ENCODE measurements at regions not wholly inside any gene's neighbourhood (a gene's known extent, or its start where the extent isn't known, plus 50 kb on each side); places are given as distances from the start of the nearest gene placed in this dataset.

- Histone ChIP-seq H4K20me1 (ENCODE audit: insufficient read depth, low read length) (no peaks in the 10 kb centered on the region), H3K27me3 (ENCODE audit: insufficient read depth, low read length, poor library complexity) (no peaks in the 10 kb centered on the region), H3K9ac (ENCODE audit: low read depth, low read length) (no peak overlapping the region), H3K27ac (ENCODE audit: low read length) (no peak overlapping the region), H3K9me3 (ENCODE audit: insufficient read depth, low read length, severe bottlenecking) (peaks cover 3% of the 10 kb centered on the region), H3K36me3 (ENCODE audit: insufficient read depth, low read length) (no peaks in the 10 kb centered on the region), H3K4me1 (ENCODE audit: insufficient read depth, low read length) (no peaks in the 10 kb centered on the region), H2AFZ (ENCODE audit: low read depth, low read length) (no peak overlapping the region), H3K4me3 (ENCODE audit: low read depth in 1 of 2, low read length in 2 of 2) (no peak overlapping the region), H3K4me2 (ENCODE audit: insufficient read depth, low read length) (no peak overlapping the region), H3K79me2 (ENCODE audit: insufficient read depth, low read length) (no peaks in the 10 kb centered on the region)
- ATAC-seq (ENCODE audit: insufficient read depth, low read depth): no peak
- no peak for DNase-seq
- TF ChIP-seq EZH2 (IDR thresholded peaks at IDR 0.05; ENCODE audit: borderline replicate concordance, low read depth, low read length, severe bottlenecking): no peak
- no peak for TF ChIP-seq CTCF (IDR thresholded peaks at IDR 0.05; ENCODE audit: borderline replicate concordance, extremely low read depth, low read length, poor library complexity, severe bottlenecking)
Measured at GRCh38 chr10:123323884-123324283, 169.7 kb downstream of the BUB3 start.

- ATAC-seq (ENCODE audit: insufficient read depth, low read depth): no peak
- Histone ChIP-seq H3K4me3 (ENCODE audit: low read depth in 1 of 2, low read length in 2 of 2) (no peak overlapping the region), H3K9me3 (ENCODE audit: insufficient read depth, low read length, severe bottlenecking) (peaks cover 3% of the 10 kb centered on the region), H3K4me2 (ENCODE audit: insufficient read depth, low read length) (no peak overlapping the region), H3K79me2 (ENCODE audit: insufficient read depth, low read length) (no peaks in the 10 kb centered on the region), H3K4me1 (ENCODE audit: insufficient read depth, low read length) (no peaks in the 10 kb centered on the region), H3K36me3 (ENCODE audit: insufficient read depth, low read length) (no peaks in the 10 kb centered on the region), H3K9ac (ENCODE audit: low read depth, low read length) (no peak overlapping the region), H3K27ac (ENCODE audit: low read length) (no peak overlapping the region), H2AFZ (ENCODE audit: low read depth, low read length) (no peak overlapping the region), H3K27me3 (ENCODE audit: insufficient read depth, low read length, poor library complexity) (no peaks in the 10 kb centered on the region), H4K20me1 (ENCODE audit: insufficient read depth, low read length) (no peaks in the 10 kb centered on the region)
- no peak for TF ChIP-seq CTCF (IDR thresholded peaks at IDR 0.05; ENCODE audit: borderline replicate concordance, extremely low read depth, low read length, poor library complexity, severe bottlenecking)
- no peak for DNase-seq
Measured at GRCh38 chr10:123325663-123326190, 171.5 kb downstream of the BUB3 start.

GRCh38 chr10:123326674-123327073 is 172.5 kb downstream of the BUB3 start:
- Histone ChIP-seq H3K4me2 (ENCODE audit: insufficient read depth, low read length) (no peak overlapping the region), H3K27ac (ENCODE audit: low read length) (no peak overlapping the region), H4K20me1 (ENCODE audit: insufficient read depth, low read length) (no peaks in the 10 kb centered on the region), H3K27me3 (ENCODE audit: insufficient read depth, low read length, poor library complexity) (no peaks in the 10 kb centered on the region), H3K9me3 (ENCODE audit: insufficient read depth, low read length, severe bottlenecking) (peaks cover 3% of the 10 kb centered on the region), H3K4me1 (ENCODE audit: insufficient read depth, low read length) (no peaks in the 10 kb centered on the region), H3K9ac (ENCODE audit: low read depth, low read length) (no peak overlapping the region), H2AFZ (ENCODE audit: low read depth, low read length) (no peak overlapping the region), H3K36me3 (ENCODE audit: insufficient read depth, low read length) (no peaks in the 10 kb centered on the region), H3K79me2 (ENCODE audit: insufficient read depth, low read length) (no peaks in the 10 kb centered on the region), H3K4me3 (ENCODE audit: low read depth in 1 of 2, low read length in 2 of 2) (no peak overlapping the region)
- TF ChIP-seq CTCF (IDR thresholded peaks at IDR 0.05; ENCODE audit: borderline replicate concordance, extremely low read depth, low read length, poor library complexity, severe bottlenecking): no peak
- no peak for TF ChIP-seq EZH2 (IDR thresholded peaks at IDR 0.05; ENCODE audit: borderline replicate concordance, low read depth, low read length, severe bottlenecking)
- DNase-seq (no peak), ATAC-seq (ENCODE audit: insufficient read depth, low read depth) (no peak)

- no peak overlapping the region for H3K9ac ChIP-seq (ENCODE audit: low read depth, low read length)
- ATAC-seq (ENCODE audit: insufficient read depth, low read depth): no peak
- no peak overlapping the region for H3K27ac ChIP-seq (ENCODE audit: low read length)
- H3K79me2 ChIP-seq (ENCODE audit: insufficient read depth, low read length): no peaks in the 10 kb centered on the region
- no peaks in the 10 kb centered on the region for H3K4me1 ChIP-seq (ENCODE audit: insufficient read depth, low read length)
- no peaks in the 10 kb centered on the region for H3K27me3 ChIP-seq (ENCODE audit: insufficient read depth, low read length, poor library complexity)
- H4K20me1 ChIP-seq (ENCODE audit: insufficient read depth, low read length): no peaks in the 10 kb centered on the region
- H3K4me2 ChIP-seq (ENCODE audit: insufficient read depth, low read length): no peak overlapping the region
- no peak overlapping the region for H3K4me3 ChIP-seq (ENCODE audit: low read depth in 1 of 2, low read length in 2 of 2)
- H3K36me3 ChIP-seq (ENCODE audit: insufficient read depth, low read length): no peaks in the 10 kb centered on the region
- no peak for TF ChIP-seq EZH2 (IDR thresholded peaks at IDR 0.05; ENCODE audit: borderline replicate concordance, low read depth, low read length, severe bottlenecking)
- no peak for TF ChIP-seq CTCF (IDR thresholded peaks at IDR 0.05; ENCODE audit: borderline replicate concordance, extremely low read depth, low read length, poor library complexity, severe bottlenecking)
- DNase-seq: no peak
- no peak overlapping the region for H2AFZ ChIP-seq (ENCODE audit: low read depth, low read length)
- H3K9me3 ChIP-seq (ENCODE audit: insufficient read depth, low read length, severe bottlenecking): peaks cover 3% of the 10 kb centered on the region
Measured at GRCh38 chr10:123327450-123327849, 173.2 kb downstream of the BUB3 start.

Data from DND-41 (cell line).